ENCODE measurements at regions not wholly inside any gene's neighbourhood (a gene's known extent, or its start where the extent isn't known, plus 50 kb on each side); places are given as distances from the start of the nearest gene placed in this dataset.

DNA sequence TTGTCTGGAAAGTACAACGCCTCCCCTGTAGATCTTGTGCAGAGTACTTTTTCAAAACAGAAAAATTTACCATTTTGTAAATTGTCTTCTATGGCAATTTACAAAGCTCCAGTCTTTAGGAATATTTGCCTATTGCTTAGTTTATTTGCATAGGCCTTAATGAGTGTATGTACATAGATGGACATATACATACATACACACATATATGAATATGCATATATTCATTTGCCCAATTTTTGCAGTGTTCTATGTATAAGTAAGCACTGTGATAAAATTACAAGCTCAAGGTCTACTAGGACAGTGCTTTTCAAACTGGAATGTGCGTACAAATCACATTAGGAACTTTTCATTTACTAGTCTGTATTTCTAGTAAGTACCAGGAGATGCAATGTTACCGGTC, 301.3 kb upstream of the SMARCA2 start:
- DNase-seq = no peak

GRCh38 chr9:1717882-1718281, 297.3 kb upstream of the SMARCA2 start:
- no peak for DNase-seq

DNA sequence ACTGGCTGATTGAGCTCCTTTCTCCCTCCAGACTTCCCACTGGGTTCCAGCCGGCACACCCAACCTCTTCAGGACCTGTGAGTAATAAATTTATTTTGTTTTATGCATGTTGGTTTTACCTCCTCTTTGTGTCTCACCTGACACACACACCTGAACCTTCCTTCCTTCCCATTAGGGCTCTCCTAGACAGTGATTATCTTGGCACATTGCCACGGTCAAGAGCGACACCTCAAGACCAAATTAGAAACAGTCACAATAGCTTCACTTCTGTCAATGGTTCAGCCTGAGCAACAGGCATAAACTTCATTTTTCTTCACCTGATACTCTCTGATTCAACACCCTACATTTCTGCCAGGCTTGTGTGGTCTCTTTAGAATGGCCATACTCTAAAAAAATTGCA, 296.3 kb upstream of the SMARCA2 start:
- no peak for DNase-seq

DNA sequence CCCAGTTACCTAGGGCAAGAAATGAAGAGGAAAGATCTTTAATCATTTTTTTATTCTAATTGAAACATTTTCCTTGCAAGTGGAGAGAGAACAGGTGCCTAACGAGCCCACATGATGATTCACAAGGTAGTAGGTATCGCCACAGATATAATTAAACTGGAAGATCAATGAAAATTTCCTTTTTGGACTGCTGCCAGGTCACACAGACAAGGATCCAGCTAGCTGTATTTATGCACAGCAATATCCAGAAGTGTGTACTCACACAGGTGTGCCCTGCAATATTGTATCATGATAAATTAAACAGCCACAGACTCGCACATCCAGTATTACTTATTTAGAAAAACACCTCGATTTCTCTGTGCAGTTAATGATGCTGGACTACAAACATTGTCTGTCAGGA, 294.0 kb upstream of the SMARCA2 start:
- DNase-seq = no peak

GRCh38 chr9:1722404-1722803, 292.7 kb upstream of the SMARCA2 start:
- no peak for DNase-seq

DNA sequence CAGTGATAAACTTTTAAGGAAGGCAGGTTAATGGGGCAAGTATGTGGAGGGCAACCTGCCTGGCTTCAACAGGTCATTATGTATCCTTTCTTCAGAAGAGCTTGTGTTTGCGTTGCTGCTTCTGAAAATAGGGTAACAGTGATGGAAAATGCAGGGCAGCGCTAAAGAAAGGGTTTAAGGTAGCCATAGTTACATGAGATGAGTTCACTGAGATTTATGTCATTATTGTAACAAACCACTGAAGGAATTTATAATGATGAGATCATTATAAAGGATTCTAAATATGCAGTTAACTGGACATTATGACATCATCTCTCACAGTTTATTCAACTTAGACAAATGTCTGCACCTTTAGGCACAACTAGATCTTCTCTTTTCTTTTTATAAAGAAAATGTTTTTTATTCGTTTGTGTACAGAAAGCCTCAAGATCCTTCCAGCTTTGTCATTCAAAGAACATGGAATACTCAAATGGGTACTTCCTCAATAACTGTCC, 291.6 kb upstream of the SMARCA2 start:
- DNase-seq = no peak

- no peak for DNase-seq
Observed at GRCh38 chr9:1726993-1727759, 288.0 kb upstream of the SMARCA2 start.

DNA sequence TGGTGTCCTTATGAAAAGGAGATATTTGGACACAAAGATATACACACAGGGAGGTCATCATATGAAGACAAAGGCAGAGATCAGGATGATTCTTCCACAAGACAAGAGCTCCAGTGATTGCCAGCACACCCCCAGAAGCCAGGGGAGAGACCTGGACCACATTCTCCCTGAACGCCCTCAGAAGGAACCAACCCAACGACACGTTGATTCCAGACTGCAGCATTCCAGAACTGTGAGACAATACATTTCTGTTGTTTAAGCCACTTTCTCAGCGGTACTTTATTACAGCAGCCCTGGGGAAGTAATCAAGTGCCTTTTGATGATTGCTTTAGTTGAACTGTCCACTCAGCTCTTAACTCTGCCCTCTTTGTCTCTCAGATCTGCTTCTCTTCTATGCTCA, 285.5 kb upstream of the SMARCA2 start:
- no peak for DNase-seq

DNA sequence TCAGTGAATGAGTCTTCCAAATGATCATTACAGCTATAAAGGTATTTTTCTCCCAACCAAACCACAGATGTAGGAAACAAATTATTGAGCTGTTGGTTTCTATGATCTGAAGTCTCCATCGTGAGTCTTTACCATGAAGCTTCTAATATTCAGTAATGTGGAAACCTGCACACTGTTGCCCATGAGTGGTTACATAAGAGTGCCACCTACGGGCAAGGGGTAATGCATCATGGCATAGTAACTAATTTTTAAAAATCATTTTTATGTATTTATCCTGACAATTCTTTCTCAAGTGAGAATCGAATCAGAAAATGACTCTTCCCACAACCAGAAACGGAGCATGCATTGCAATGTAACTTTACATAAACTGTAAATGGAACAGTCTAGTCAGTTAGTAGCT, 282.5 kb upstream of the SMARCA2 start:
- DNase-seq = no peak

- DNase-seq = no peak
Observed at GRCh38 chr9:1738511-1739100, 276.5 kb upstream of the SMARCA2 start.

- DNase-seq = no peak
Observed at GRCh38 chr9:1743121-1743960, 271.8 kb upstream of the SMARCA2 start.

DNA sequence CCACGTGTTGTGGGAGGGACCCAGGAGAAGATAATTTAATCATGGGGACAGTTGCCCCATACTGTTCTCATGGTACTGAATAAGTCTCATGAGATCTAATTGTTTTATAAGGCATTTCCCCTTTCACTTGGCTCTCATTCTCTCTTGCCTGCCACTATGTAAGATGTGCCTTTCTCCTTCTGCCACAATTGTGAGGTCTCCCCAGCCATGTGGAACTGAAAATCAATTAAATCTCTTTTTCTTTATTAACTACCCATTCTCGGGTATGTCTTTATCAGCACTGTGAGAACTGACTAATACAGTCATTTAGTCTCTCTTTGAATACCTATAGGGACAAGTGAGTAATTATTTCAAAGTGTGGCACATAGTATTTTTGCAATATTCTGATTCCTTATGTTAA, 269.2 kb upstream of the SMARCA2 start:
- DNase-seq = no peak

GRCh38 chr9:1747417-1747967, 267.7 kb upstream of the SMARCA2 start:
- DNase-seq = no peak

DNA sequence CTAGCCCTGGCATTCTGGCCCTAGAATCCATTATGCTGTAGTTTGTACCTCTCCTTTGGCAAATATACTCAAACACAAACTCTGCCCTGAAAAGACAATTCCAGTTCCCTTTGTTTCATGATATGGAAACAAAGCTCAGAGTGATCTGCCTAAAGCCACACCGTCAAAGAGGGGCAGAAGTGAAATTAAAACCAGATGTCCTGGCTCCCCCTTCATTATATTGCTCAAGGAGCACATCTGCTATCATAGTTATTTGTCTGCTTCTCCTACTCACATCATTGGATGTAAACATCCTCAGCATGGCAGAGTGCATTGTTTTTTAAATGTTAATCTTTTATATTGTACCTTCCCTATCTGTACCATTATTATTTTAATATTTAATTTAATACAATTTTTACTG, 266.7 kb upstream of the SMARCA2 start:
- DNase-seq = no peak

DNA sequence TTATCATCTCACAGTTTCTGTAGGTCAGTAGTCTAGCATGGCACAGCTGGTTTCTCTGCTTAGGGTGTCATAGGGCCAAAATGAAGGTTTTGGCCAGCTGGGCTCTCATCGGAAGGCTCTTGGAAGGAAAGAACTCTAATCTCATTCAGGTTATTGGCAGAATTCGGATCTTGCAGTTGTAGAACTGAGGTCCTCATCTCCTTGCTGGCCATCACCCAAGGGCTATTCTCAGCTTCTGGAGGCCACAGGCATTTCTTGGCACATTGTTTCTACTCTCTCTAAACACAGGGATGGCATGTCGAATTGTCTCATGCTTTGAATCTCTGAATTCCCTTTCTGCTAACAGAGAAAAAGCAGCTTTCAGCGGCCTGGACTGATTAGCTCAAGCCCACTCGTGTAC, 258.0 kb upstream of the SMARCA2 start:
- no peak for DNase-seq

- no peak for DNase-seq
Observed at GRCh38 chr9:1759009-1759408, 256.1 kb upstream of the SMARCA2 start.

DNA sequence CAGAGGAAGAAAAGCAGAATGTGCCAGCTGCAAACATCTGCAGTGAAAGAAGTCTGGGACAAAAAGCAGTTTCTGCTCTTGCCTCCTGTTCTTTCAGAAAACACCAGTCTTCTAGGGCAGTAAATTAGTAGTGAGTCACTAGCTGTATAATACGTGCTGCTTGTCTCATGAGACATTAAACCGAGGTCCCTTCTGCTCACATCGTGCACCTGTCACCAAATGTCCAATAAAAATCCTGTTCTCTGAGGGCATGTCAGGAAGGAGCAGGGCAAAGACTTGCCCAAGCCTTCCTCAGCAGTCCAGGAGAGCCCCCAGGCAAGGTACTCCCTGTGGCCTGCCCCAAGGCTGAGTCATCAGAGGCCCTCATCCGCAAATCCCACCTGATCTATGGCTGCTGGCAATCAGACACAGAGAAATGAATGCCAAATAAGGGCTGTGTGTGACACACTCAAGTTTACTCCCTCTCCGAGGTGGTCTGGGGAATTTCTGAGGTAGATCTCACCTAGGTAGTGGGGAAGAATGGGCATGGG, 255.3 kb upstream of the SMARCA2 start:
- no peak for DNase-seq

DNA sequence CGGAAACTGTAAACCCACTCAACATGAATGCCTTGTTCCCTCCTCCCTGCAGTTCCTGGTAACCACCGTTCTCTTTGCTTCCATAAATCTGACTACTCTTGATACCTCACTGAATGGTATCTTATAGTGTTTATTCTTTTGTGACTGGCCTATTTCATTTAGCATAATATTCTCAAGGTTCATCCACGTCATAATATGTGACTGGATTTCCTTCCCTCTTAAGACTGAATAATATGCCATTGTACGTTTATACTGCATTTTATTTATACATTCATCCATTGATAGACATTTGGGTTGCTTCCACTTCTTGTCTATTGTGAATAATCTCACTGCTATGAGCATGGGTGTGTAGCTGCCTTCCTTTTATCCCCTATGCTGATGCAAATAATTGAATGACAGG, 253.3 kb upstream of the SMARCA2 start:
- DNase-seq = no peak

DNA sequence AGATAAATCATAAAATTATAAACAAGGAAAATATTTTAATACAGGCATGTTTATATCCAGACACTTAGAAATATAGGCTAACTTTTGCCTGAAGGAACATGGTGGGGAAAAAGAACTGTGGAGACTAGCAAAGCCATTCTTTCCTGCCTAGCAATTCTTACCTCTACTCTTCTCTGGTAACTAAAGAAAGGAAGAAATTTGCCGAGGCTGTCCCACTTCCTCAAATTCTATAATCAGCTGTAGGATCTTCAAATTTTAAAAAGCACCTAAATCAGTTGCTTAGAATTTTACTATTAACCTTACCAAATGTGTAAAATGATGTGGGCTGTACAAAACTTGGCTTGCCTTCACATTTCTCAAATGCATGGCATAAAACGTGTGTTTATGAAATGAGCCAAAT, 249.1 kb upstream of the SMARCA2 start:
- no peak for DNase-seq

- DNase-seq = no peak
Observed at GRCh38 chr9:1768561-1768960, 246.6 kb upstream of the SMARCA2 start.

DNA sequence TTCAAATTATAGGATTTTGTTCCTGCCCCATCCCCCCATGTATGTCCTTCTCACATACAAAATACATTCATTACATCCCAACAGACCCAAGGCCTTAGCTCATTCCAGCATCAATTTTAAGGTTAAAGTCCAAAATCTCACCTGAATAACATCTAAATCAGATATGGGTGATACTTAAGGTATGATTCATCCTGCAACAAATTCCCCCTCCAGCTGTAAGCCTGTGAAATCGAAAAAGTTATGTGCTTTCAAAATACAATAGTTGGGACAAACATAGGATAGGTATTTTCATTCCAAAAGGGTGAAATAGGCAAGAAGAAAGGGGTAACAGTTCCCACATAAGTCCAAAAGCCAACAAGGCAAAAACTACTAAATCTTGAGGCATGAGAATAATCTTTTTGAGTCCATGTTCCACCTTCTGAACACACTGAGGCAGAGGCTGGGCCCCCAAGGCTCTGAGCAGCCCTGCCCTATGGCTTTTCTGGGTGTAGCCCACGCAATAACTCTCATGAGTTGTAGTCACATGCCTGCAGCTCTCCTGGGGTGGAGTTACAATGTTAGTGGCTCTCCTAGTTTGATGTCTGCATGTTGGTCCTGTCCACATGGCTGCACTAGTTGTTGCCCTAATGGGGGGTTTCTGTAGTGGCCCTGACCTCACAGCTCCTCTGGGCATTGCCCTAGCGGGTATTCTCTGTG, 243.9 kb upstream of the SMARCA2 start:
- no peak for DNase-seq

GRCh38 chr9:1775230-1775629, 239.9 kb upstream of the SMARCA2 start:
- no peak for DNase-seq

GRCh38 chr9:1776668-1777067, 238.5 kb upstream of the SMARCA2 start:
- DNase-seq = no peak

Measured in left hindlimb (tissue), 1 donor.